Stimulated activated memory B cell treated with anti-CD40 and anti-IgM and Interleukin-4, amounts not matched to agents 10 μg/mL and 1 μg/mL and 100 μg/mL, for 72 hours (primary cell): ENCODE measurements at regions not wholly inside any gene's neighbourhood (a gene's known extent, or its start where the extent isn't known, plus 50 kb on each side); places are given as distances from the start of the nearest gene placed in this dataset.

ENCODE experiments used
- ATAC-seq: fragments of 150-1000 bp; cut with Tn5 transposase; 2 replicates; pipeline ENCODE4 v1.10.0; 2021
- H3K27ac Mint-ChIP-seq: one replicate; pipeline ENCODE4 v1.8.0; 2022; ENCODE audit warnings: mild to moderate bottlenecking, mixed read lengths
- H3K27me3 Mint-ChIP-seq: one replicate; pipeline ENCODE4 v1.8.0; 2022; ENCODE audit warnings: mixed read lengths
- H3K36me3 Mint-ChIP-seq: one replicate; pipeline ENCODE4 v1.8.0; 2022; ENCODE audit warnings: mixed read lengths
- H3K4me1 Mint-ChIP-seq: one replicate; pipeline ENCODE4 v1.8.0; 2022; ENCODE audit warnings: mixed read lengths
- H3K4me3 Mint-ChIP-seq: one replicate; pipeline ENCODE4 v1.8.0; 2022; ENCODE audit warnings: mild to moderate bottlenecking, moderate library complexity, mixed read lengths
- H3K9me3 Mint-ChIP-seq: one replicate; pipeline ENCODE4 v1.8.0; 2022; ENCODE audit warnings: mixed read lengths

DNA sequence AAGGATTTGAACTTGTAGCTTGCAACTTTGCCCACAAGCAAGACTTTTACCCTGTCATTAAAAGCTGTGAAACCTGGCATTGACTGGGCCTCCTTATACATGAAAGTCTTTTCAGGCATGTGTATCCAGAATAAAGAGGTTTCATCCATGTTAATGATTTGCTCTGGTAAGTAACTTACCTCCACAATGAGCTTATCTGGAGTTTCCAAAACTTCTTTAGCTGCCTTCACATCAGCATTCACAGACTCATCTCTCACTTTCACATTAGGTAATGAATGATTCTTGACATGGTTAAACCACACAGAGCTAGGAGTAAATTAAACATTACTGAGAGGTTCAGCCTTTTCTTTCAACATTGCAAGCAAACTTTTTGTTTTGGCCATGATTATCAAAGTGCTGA lies 234.4 kb upstream of the CLEC14A start:
- H3K4me1 Mint-ChIP-seq, result no peaks in the 10 kb centered on the region
- no peak overlapping the region for H3K27ac Mint-ChIP-seq
- no peak overlapping the region for H3K4me3 Mint-ChIP-seq
- H3K9me3 Mint-ChIP-seq, result peaks cover 8% of the 10 kb centered on the region
- no peak for ATAC-seq
- no peaks in the 10 kb centered on the region for H3K27me3 Mint-ChIP-seq
- H3K36me3 Mint-ChIP-seq, result no peaks in the 10 kb centered on the region

DNA sequence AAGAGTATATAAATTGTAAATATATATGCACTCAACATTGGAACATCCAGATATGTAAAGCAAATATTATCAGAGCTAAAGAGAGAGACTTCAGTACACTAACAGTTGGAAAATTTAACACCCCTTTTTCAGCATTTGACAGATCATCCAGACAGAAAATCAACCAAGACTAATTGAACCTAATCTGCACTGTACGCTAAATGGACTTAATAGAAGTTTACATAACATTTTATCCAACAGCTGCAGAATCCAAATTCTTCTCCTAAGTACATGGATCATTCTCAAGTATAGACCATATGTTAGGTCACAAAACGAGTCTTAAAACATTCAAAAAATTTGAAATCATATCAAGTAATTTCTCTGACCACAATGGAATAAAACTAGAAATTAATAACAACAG lies 229.1 kb upstream of the CLEC14A start:
- no peak for ATAC-seq
- no peaks in the 10 kb centered on the region for H3K4me1 Mint-ChIP-seq
- H3K4me3 Mint-ChIP-seq, result no peak overlapping the region
- H3K27ac Mint-ChIP-seq, result no peak overlapping the region
- H3K9me3 Mint-ChIP-seq, result no peaks in the 10 kb centered on the region
- H3K36me3 Mint-ChIP-seq, result no peaks in the 10 kb centered on the region
- no peaks in the 10 kb centered on the region for H3K27me3 Mint-ChIP-seq

DNA sequence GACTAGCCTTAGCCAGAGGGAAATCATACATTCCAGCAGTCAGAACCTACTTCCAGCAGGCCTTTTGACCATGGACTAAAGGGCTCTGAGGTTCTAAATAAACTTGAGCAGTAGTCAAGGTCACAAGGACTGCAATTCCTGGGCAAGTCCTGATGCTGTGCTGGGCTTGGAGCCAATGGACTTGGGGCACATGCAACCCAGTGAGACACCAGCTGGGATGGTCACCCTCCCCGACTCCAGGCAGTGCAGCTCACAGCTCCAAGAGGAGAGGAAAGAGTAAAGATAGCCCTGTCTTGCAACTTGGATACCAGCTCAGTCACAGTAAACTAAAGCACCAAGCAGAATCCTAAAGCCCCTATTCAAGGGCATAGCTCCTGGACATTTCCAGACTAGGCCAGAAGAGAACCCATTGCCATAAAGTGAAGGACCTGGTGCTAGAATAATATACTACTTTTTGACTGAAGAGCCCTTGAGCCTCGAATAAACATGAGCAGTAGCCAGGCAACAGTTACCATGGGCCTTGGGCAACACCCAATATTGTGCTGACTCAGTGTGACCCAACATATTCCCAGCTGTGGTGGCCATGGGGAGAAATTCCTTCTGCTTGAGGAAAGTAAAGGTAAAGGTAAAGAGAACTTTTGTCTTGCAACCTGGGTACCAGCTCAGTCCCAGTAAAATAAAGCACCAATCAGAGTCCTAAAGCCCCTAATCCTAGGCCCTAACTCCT lies 226.2 kb upstream of the CLEC14A start:
- no peak overlapping the region for H3K4me3 Mint-ChIP-seq
- H3K27me3 Mint-ChIP-seq, result no peaks in the 10 kb centered on the region
- no peak for ATAC-seq
- no peaks in the 10 kb centered on the region for H3K36me3 Mint-ChIP-seq
- H3K27ac Mint-ChIP-seq, result no peak overlapping the region
- peaks cover 8% of the 10 kb centered on the region for H3K9me3 Mint-ChIP-seq
- H3K4me1 Mint-ChIP-seq, result no peaks in the 10 kb centered on the region

DNA sequence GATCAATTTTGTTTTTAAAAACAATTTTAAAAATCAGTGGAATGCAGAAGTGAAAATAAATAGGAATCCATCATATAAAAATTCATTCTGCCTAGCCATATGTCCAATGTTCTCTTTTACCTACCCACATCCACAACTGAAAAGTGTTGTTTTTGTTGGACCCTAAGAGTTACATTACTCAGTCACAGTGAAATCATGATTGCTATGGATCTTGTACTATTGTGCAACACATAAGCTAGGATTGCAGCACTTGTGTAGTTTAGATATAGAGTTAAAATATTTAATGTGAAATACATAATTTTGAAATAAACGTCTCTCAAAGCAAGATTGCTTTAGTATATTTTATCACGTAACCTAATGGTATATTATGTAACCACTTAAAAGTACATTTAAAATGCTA lies 213.3 kb upstream of the CLEC14A start:
- ATAC-seq, result no peak
- Mint-ChIP-seq H3K9me3 (peaks cover 6% of the 10 kb centered on the region), H3K4me3 (no peak overlapping the region), H3K27ac (no peak overlapping the region), H3K36me3 (no peaks in the 10 kb centered on the region), H3K4me1 (no peaks in the 10 kb centered on the region), H3K27me3 (no peaks in the 10 kb centered on the region)

DNA sequence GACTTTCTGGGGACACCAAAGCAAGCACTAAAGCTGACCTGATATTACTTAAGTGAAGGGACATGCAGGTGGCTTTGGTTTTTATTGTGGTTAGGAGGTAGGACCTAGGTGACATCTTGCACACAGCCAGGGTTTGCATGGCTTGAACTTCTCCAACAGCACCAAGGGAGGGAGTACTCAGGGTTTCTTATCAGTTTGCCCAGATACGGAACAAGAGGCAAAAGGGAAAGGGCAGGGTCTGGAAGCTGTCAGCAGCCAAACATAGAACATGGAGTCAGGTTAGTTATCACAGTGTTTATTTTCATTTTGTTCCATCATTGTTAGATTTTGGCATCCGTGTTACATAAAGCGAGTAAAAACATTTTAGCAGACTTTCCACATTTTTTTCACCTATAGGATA lies 186.3 kb upstream of the CLEC14A start:
- no peak for ATAC-seq
- Mint-ChIP-seq H3K4me1 (no peaks in the 10 kb centered on the region), H3K27ac (no peak overlapping the region), H3K36me3 (no peaks in the 10 kb centered on the region), H3K27me3 (no peaks in the 10 kb centered on the region), H3K4me3 (no peak overlapping the region), H3K9me3 (peaks cover 16% of the 10 kb centered on the region)

DNA sequence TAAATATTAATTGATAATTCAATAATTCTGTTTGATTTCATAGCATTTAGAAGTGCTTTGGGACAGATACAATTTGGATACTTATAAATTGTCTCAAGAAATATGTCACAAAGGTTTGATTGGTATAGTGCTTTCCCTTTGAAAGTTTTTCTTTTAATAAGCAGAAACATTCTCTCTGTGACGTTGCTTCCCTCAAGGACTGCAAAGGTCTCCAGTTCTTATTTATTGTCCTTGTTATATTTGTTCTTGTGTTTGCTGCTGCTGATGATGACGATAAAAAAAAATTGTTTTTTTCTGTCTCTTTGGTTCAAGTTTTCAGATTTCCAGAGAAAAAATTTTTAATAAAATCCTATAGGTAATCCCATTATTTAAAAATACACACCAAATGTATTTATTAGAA lies 176.3 kb upstream of the CLEC14A start:
- ATAC-seq, result no peak
- no peaks in the 10 kb centered on the region for H3K9me3 Mint-ChIP-seq

DNA sequence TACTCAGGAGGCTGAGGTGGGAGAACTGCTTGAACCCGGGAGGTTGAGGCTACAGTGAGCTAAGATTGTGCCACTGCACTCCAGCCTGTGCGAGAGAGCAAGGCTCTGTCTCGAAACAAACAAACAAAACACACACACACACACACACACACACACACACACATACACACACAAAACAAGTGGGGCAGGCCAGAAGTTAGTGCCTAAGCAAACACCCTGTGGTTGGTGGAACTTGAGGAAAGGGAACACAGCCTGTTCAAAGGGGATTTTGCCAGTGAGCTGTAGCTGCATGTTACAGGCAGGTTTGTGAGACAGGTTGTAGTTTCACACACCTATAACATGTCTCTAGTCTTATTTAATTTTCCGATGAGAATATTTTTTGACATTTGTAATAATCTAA lies 175.3 kb upstream of the CLEC14A start:
- H3K4me1 Mint-ChIP-seq, result no peaks in the 10 kb centered on the region
- H3K4me3 Mint-ChIP-seq, result no peak overlapping the region
- no peaks in the 10 kb centered on the region for H3K27me3 Mint-ChIP-seq
- no peaks in the 10 kb centered on the region for H3K9me3 Mint-ChIP-seq
- H3K36me3 Mint-ChIP-seq, result no peaks in the 10 kb centered on the region
- no peak for ATAC-seq
- H3K27ac Mint-ChIP-seq, result no peak overlapping the region

More for the DNA sequence above, 176.3 kb upstream of the CLEC14A start:
- no peak overlapping the region for H3K27ac Mint-ChIP-seq
- no peaks in the 10 kb centered on the region for H3K4me1 Mint-ChIP-seq
- no peaks in the 10 kb centered on the region for H3K36me3 Mint-ChIP-seq
- no peak overlapping the region for H3K4me3 Mint-ChIP-seq
- H3K27me3 Mint-ChIP-seq, result no peaks in the 10 kb centered on the region

DNA sequence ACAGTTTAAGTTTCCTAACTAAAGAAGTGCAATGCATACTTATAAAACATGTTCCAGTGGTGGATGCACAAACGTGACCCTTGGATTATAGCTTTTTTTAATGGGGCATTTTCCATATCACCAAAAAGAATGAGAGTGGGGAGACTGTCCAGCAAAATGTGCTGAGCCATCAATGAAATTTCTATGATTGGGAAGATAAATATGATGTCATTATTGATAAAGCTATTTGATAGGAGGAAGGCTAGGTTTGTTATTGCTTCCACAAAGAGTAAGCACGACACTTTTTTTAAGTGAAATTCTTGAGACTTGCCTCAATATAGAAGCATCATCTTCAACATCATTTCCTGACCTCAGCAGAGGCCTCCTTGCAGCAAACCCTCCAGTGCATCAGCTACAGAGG lies 174.6 kb upstream of the CLEC14A start:
- H3K4me1 Mint-ChIP-seq, result no peaks in the 10 kb centered on the region
- H3K9me3 Mint-ChIP-seq, result no peaks in the 10 kb centered on the region

DNA sequence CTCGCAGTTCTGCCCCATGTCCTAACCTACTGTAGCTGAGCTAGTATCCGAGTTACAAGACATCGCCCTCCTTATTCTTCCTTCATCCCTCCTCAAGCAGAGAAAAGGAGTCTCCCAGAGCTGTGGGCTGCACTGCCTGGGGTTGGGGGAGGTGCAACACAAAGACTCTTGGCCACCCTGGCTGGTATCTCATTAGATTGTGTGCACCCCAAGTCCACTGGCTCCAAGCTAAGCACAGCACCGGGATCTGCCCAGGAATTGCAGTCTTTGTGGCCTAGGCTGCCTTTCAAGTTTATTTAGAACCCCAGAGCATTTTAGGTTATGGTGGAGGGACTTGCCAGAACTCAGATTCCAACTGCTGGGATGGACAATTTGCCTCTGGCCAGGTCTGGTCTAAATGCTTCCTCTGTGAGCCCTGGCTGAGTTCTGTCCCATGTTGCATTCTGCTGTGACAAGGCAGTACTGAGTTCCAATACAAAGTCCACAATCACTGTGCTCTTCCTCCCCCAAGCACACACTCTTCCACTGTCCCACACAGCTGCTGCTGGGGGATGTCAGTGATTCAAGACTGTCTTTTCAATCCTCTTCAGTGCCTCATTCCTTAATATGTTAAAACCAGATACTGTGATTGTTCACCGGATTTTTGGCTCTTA lies 169.6 kb upstream of the CLEC14A start:
- no peaks in the 10 kb centered on the region for H3K4me1 Mint-ChIP-seq
- ATAC-seq, result no peak
- no peak overlapping the region for H3K27ac Mint-ChIP-seq
- no peak overlapping the region for H3K4me3 Mint-ChIP-seq
- no peaks in the 10 kb centered on the region for H3K36me3 Mint-ChIP-seq
- peaks cover 14% of the 10 kb centered on the region for H3K9me3 Mint-ChIP-seq
- H3K27me3 Mint-ChIP-seq, result no peaks in the 10 kb centered on the region

More for the DNA sequence above, 174.6 kb upstream of the CLEC14A start:
- Mint-ChIP-seq H3K27me3 (no peaks in the 10 kb centered on the region), H3K36me3 (no peaks in the 10 kb centered on the region), H3K4me3 (no peak overlapping the region), H3K27ac (no peak overlapping the region)
- ATAC-seq, result no peak

DNA sequence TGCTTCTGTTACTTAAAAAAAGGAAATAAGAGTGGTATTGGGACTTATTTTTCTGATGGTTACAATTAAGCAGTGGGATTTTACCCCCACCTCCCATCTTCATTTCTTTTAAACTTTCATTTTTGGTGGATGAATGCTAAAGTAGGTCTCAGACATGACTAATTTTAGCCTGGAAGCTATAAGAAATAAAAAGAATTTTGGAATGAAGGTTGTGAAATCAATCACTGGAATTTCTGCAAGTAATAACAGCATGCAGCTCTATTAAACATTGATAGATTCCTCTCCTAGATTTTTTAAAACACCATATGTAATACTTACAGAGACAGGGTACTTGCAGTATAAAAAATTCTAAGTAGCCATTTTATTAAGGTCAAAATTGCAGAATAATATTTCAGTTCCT lies 164.2 kb upstream of the CLEC14A start:
- no peak for ATAC-seq
- H3K36me3 Mint-ChIP-seq, result no peaks in the 10 kb centered on the region

DNA sequence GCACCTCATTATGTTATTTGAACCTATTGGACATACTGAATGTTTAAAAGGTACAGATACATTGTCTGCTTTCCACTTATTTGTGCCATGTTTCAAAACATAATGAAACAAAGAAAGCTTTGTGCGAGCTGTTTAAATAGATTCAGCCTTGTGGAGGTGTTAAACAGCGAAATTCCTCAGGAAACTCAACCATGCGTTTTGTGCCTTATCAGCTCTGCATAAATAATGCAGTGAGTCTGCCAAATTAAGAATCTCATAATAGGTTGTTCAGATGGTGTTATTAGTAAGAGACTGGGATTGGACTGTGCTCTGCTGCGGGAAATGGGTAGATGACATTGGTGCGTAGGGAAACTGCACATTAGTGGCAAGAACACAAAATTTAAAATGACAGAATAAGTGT lies 163.7 kb upstream of the CLEC14A start:
- H3K4me1 Mint-ChIP-seq, result no peaks in the 10 kb centered on the region
- H3K4me3 Mint-ChIP-seq, result no peak overlapping the region
- no peaks in the 10 kb centered on the region for H3K36me3 Mint-ChIP-seq
- no peak overlapping the region for H3K27ac Mint-ChIP-seq
- H3K9me3 Mint-ChIP-seq, result peaks cover 22% of the 10 kb centered on the region
- ATAC-seq, result no peak
- no peaks in the 10 kb centered on the region for H3K27me3 Mint-ChIP-seq

More for the DNA sequence above, 164.2 kb upstream of the CLEC14A start:
- no peaks in the 10 kb centered on the region for H3K27me3 Mint-ChIP-seq
- H3K9me3 Mint-ChIP-seq, result peaks cover 22% of the 10 kb centered on the region
- no peak overlapping the region for H3K4me3 Mint-ChIP-seq
- H3K4me1 Mint-ChIP-seq, result no peaks in the 10 kb centered on the region
- no peak overlapping the region for H3K27ac Mint-ChIP-seq

DNA sequence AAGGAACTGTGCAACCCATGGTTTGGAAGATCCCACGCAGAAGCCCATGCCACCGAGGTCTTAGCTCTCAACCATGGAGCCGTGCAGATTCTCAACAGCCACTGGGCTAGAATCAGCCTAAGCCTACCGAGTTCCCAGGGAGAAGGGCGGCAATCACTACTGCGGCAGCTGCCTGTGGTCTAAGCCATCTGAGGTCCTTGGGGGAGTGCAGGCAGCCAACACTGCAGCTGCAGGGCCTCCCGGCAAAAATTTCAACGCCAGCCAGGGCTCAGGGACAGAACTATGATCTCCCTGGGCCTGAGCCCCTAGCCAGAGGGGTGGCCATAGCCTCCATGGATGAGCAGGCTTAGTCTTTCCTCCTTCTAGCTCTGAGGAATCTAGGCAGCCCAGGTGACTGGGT lies 156.8 kb upstream of the CLEC14A start:
- Mint-ChIP-seq H3K9me3 (peaks cover 7% of the 10 kb centered on the region), H3K27ac (no peak overlapping the region), H3K27me3 (no peaks in the 10 kb centered on the region), H3K4me3 (no peak overlapping the region), H3K4me1 (no peaks in the 10 kb centered on the region), H3K36me3 (no peaks in the 10 kb centered on the region)
- ATAC-seq, result no peak

DNA sequence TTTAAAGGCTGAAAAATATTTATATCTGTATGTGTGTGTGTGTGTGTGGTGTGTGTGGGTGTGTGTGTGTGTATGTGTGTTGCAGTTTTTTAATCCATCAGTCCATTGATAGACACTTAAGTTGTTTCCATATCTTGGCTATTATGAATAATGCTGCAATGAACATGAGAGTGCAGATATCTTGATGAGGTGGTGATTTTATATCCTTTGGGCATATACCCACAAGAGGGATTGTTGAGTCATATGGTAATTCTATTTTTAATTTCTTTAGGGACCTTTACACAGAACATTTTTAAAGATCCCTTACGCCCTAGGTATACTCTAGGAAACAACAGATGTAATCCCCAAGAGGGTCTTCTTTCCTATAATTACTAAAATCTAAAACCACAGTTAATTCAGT lies 154.5 kb upstream of the CLEC14A start:
- no peaks in the 10 kb centered on the region for H3K36me3 Mint-ChIP-seq
- H3K27me3 Mint-ChIP-seq, result no peaks in the 10 kb centered on the region
- H3K27ac Mint-ChIP-seq, result no peak overlapping the region
- H3K9me3 Mint-ChIP-seq, result peaks cover 5% of the 10 kb centered on the region
- H3K4me3 Mint-ChIP-seq, result no peak overlapping the region
- H3K4me1 Mint-ChIP-seq, result no peaks in the 10 kb centered on the region
- no peak for ATAC-seq

DNA sequence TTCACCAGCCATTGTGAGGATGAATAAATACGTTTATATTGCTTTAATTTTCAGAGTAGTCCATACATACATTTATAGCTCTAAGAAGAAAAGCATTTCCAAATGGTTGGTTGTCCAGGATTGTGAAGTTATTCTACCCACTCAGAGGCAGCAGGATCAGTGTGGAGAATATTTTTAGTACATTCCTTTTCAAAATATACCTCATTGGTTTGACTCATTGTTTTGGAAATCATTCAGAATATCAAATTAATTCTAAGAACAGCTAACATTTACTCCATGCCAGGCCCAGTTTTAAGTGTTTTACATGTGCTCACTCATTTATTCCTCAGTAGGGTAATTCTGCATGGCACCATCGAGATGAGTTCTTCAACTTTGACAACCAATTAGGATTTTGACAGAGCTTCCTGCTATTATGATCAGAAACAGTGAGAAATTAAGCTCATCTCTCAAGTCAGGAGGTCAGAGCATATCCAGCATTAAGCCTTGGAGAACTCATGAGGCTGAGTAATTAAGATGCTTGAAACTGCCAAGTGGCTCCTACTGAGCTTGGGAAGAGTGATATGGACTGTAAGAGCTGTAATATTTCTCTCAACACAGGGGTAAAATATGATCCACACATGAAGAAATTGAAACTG lies 153.3 kb upstream of the CLEC14A start:
- H3K27me3 Mint-ChIP-seq, result no peaks in the 10 kb centered on the region
- peaks cover 2% of the 10 kb centered on the region for H3K9me3 Mint-ChIP-seq
- no peaks in the 10 kb centered on the region for H3K4me1 Mint-ChIP-seq
- no peak for ATAC-seq
- H3K36me3 Mint-ChIP-seq, result no peaks in the 10 kb centered on the region
- H3K27ac Mint-ChIP-seq, result no peak overlapping the region
- no peak overlapping the region for H3K4me3 Mint-ChIP-seq

DNA sequence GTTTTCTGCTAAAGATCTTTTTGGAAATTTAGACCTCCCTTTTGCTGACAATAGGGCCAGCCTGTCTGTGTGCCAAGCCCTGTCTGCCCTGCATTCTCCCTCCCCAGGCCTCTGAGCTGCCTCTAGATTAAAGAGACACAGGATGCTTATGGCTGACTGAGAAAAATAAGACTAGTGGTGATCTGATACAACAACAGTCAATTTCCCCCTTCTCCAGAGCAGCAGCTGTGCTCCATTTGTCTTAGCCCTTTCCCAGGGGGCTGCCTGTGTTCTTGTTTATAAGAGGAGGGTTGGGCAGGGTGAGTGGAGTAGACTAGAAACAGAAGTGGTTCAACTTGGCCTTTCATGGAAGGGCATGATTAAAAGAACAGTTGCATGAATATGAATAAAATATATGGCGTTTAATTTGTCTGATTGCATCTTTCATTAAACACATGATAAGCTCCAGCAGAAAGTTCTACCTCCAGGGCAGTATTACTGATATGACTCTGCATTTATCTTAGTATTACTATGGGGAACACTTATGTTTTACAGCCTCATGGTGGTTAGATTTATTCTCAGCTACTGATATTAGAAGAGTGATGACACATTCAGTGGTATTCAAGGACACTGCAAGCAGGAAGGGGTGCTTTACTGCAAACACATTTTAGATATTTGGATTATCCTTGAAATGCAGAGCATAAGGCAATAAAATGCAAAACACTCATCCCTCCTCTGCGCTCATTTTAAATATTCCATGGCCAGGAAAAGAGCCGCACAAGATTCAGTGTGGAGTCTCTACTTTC lies 150.2 kb upstream of the CLEC14A start:
- H3K27ac Mint-ChIP-seq, result no peak overlapping the region
- no peaks in the 10 kb centered on the region for H3K36me3 Mint-ChIP-seq
- no peak for ATAC-seq
- H3K4me3 Mint-ChIP-seq, result no peak overlapping the region
- no peaks in the 10 kb centered on the region for H3K4me1 Mint-ChIP-seq
- H3K9me3 Mint-ChIP-seq, result no peaks in the 10 kb centered on the region
- no peaks in the 10 kb centered on the region for H3K27me3 Mint-ChIP-seq
